CD14-positive monocyte (primary cell): ENCODE measurements at regions not wholly inside any gene's neighbourhood (a gene's known extent, or its start where the extent isn't known, plus 50 kb on each side); places are given as distances from the start of the nearest gene placed in this dataset.

Source experiments
- DNase-seq, 3 donors: peaks; one replicate each; pipeline ENCODE4 v3.0.0-alpha.2; 2011 to 2022
- H2AFZ ChIP-seq: 2 replicates; pipeline ENCODE4 v1.6.0; 2012; ENCODE audit warnings: mild to moderate bottlenecking, low read depth, low read length, inconsistent platforms; ENCODE audit not compliant: insufficient read depth, poor library complexity, severe bottlenecking
- H3K27ac ChIP-seq, 2 donors: 1 replicate in 1 of 2; 2 replicates in 1 of 2; pipeline ENCODE4 v1.5.1; 2012 to 2013; ENCODE audit warnings: low read length in 2 of 2, control low read depth in 1 of 2, inconsistent platforms in 1 of 2, low read depth in 1 of 2, mild to moderate bottlenecking in 1 of 2
- H3K27me3 ChIP-seq, 2 donors: one replicate each; pipeline versions ENCODE4 v1.6.0 to v1.6.1; 2011 to 2013; ENCODE audit warnings: low read length in 2 of 2; ENCODE audit not compliant: control insufficient read depth in 2 of 2, insufficient read depth in 2 of 2
- H3K36me3 ChIP-seq, 2 donors: replicated peaks in 1 of 2; 1 replicate in 1 of 2; 2 replicates in 1 of 2; pipeline versions ENCODE4 v1.5.1 to v1.6.1; 2012 to 2013; ENCODE audit warnings: low read length in 2 of 2, control low read depth in 1 of 2, inconsistent platforms in 1 of 2, mild to moderate bottlenecking in 1 of 2; ENCODE audit not compliant: insufficient read depth in 2 of 2, control insufficient read depth in 1 of 2
- H3K4me1 ChIP-seq, 2 donors: 1 replicate in 1 of 2; 2 replicates in 1 of 2; pipeline versions ENCODE4 v1.5.1 to v1.6.1; 2012 to 2013; ENCODE audit warnings: low read length in 2 of 2, control low read depth in 1 of 2, inconsistent platforms in 1 of 2, mild to moderate bottlenecking in 1 of 2, moderate library complexity in 1 of 2; ENCODE audit not compliant: insufficient read depth in 2 of 2, control insufficient read depth in 1 of 2
- H3K4me2 ChIP-seq: replicated peaks from 2 replicates; pipeline ENCODE3; 2012; ENCODE audit warnings: low read length, moderate library complexity, mild to moderate bottlenecking; ENCODE audit not compliant: poor library complexity, severe bottlenecking; ENCODE audit errors: extremely low read depth
- H3K4me3 ChIP-seq, 3 experiments: fragments of 200-600 bp in 1 of 3; sonication (generic) in 1 of 3; replicated peaks in 1 of 3; 1 replicate in 2 of 3; 2 replicates in 1 of 3; pipeline ENCODE4 v1.5.1; 2011 to 2013; ENCODE audit warnings: low read length in 3 of 3, mild to moderate bottlenecking in 3 of 3, control low read depth in 2 of 3, low read depth in 2 of 3, inconsistent platforms in 1 of 3, moderate library complexity in 1 of 3
- H3K79me2 ChIP-seq: 2 replicates; pipeline ENCODE4 v1.6.0; 2012; ENCODE audit warnings: mild to moderate bottlenecking, control low read depth, inconsistent platforms, low read length, moderate library complexity; ENCODE audit not compliant: insufficient read depth
- H3K9ac ChIP-seq: 2 replicates; pipeline ENCODE4 v1.6.0; 2017; ENCODE audit warnings: low read length, mild to moderate bottlenecking; ENCODE audit not compliant: insufficient read depth, poor library complexity, severe bottlenecking
- H3K9me3 ChIP-seq, 2 donors: replicated peaks in 1 of 2; 1 replicate in 1 of 2; 2 replicates in 1 of 2; pipeline versions ENCODE4 v1.5.1 to v1.6.1; 2012 to 2013; ENCODE audit warnings: low read length in 2 of 2, control low read depth in 1 of 2; ENCODE audit not compliant: control insufficient read depth in 1 of 2, insufficient read depth in 1 of 2
- H4K20me1 ChIP-seq: 2 replicates; pipeline ENCODE4 v1.6.0; 2012; ENCODE audit warnings: mild to moderate bottlenecking, low read length, control low read depth, moderate library complexity; ENCODE audit not compliant: insufficient read depth
- H3K27ac Mint-ChIP-seq, 7 donors: one replicate each; pipeline ENCODE4 v1.8.0; 2020; ENCODE audit warnings: mild to moderate bottlenecking in 7 of 7, mixed read lengths in 7 of 7, moderate library complexity in 6 of 7, inconsistent platforms in 2 of 7
- H3K27me3 Mint-ChIP-seq, 3 donors: one replicate each; pipeline ENCODE4 v1.8.0; 2021 to 2022; ENCODE audit warnings: low read depth in 3 of 3, mild to moderate bottlenecking in 3 of 3, mixed read lengths in 3 of 3, moderate library complexity in 3 of 3, inconsistent platforms in 1 of 3
- H3K36me3 Mint-ChIP-seq, 2 donors: one replicate each; pipeline ENCODE4 v1.8.0; 2020; ENCODE audit warnings: mixed read lengths in 2 of 2, inconsistent platforms in 1 of 2, mild to moderate bottlenecking in 1 of 2
- H3K4me1 Mint-ChIP-seq: one replicate; pipeline ENCODE4 v1.8.0; 2020; ENCODE audit warnings: mild to moderate bottlenecking, mixed read lengths
- H3K4me3 Mint-ChIP-seq, 2 donors: one replicate each; pipeline ENCODE4 v1.8.0; 2020; ENCODE audit warnings: mild to moderate bottlenecking in 2 of 2, mixed read lengths in 2 of 2, moderate library complexity in 1 of 2
- H3K9me3 Mint-ChIP-seq, 7 donors: one replicate each; pipeline ENCODE4 v1.8.0; 2020 to 2022; ENCODE audit warnings: mixed read lengths in 7 of 7, mild to moderate bottlenecking in 6 of 7, moderate library complexity in 6 of 7, inconsistent platforms in 2 of 7
- WGBS: methylation state at CpG from one replicate; pipeline ENCODE4 v1.1.5; 2013; ENCODE audit warnings: missing lambda C conversion rate; ENCODE audit not compliant: insufficient coverage; 5-methylcytosine and 5-hydroxymethylcytosine counted together
- intact Hi-C, 2 donors: fragments of 100-400 bp; cut with micrococcal nuclease; formaldehyde crosslinking; loops; one replicate each; pipeline versions ENCODE4 v1.15.0 to v1.15.1; 2023
- TF ChIP-seq, protein P1 (sequence below): fragments of 200-600 bp; IDR thresholded peaks from one replicate; pipeline ENCODE4 v1.8.0; 2022; ENCODE audit warnings: antibody characterized with exemption, mild to moderate bottlenecking

DNA sequence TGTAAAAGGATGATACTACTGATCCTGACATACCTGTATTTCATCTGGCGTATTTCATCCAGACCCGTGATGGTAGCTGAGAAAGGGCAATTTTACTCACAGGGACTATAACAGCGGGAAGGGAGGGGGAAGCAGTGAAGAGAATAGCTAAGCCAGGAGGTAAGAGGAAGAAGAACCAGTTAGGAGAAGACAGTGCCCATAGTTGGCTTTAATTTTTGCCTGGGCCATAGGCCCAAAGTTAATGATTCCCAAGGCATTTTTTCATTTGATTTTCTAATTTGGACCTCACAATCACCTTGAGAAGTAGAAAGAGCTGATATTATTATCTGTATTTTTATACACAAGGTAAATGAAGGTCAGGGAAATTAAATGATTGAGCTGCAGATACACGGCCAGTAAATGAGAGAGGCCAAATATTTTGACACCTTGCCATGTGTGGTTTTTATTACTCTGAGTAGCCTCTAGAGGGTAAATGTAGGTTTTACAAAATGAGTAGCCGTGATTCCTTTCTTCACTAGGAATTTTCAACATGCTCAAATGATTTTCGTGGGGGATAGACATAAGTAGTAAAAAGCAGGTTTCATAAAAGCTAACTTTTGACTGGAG lies 382.2 kb downstream of the FUT8 start:
- TF ChIP-seq, protein P1, sequence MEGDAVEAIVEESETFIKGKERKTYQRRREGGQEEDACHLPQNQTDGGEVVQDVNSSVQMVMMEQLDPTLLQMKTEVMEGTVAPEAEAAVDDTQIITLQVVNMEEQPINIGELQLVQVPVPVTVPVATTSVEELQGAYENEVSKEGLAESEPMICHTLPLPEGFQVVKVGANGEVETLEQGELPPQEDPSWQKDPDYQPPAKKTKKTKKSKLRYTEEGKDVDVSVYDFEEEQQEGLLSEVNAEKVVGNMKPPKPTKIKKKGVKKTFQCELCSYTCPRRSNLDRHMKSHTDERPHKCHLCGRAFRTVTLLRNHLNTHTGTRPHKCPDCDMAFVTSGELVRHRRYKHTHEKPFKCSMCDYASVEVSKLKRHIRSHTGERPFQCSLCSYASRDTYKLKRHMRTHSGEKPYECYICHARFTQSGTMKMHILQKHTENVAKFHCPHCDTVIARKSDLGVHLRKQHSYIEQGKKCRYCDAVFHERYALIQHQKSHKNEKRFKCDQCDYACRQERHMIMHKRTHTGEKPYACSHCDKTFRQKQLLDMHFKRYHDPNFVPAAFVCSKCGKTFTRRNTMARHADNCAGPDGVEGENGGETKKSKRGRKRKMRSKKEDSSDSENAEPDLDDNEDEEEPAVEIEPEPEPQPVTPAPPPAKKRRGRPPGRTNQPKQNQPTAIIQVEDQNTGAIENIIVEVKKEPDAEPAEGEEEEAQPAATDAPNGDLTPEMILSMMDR: no peak
- Mint-ChIP-seq H3K36me3 (no peaks in the 10 kb centered on the region), H3K27me3 (peaks cover 0 to 3% (median 0%) of the 10 kb centered on the region in 3 donors), H3K4me3 (no peak overlapping the region), H3K9me3 (peaks cover 0 to 4% (median 0%) of the 10 kb centered on the region in 7 donors), H3K4me1 (no peaks in the 10 kb centered on the region), H3K27ac (no peak overlapping the region)
- intact Hi-C loops: no loop called here
- no peak for DNase-seq
- Histone ChIP-seq H3K4me3 (no peak overlapping the region), H4K20me1 (no peaks in the 10 kb centered on the region), H3K27me3 (no peaks in the 10 kb centered on the region), H3K79me2 (no peaks in the 10 kb centered on the region), H3K4me1 (no peaks in the 10 kb centered on the region), H3K4me2 (no peak overlapping the region), H2AFZ (no peak overlapping the region), H3K9ac (no peak overlapping the region), H3K36me3 (no peaks in the 10 kb centered on the region), H3K9me3 (no peaks in the 10 kb centered on the region), H3K27ac (no peak overlapping the region)
- no CpG with 5 or more reads among the region's 6 CpGs for WGBS

DNA sequence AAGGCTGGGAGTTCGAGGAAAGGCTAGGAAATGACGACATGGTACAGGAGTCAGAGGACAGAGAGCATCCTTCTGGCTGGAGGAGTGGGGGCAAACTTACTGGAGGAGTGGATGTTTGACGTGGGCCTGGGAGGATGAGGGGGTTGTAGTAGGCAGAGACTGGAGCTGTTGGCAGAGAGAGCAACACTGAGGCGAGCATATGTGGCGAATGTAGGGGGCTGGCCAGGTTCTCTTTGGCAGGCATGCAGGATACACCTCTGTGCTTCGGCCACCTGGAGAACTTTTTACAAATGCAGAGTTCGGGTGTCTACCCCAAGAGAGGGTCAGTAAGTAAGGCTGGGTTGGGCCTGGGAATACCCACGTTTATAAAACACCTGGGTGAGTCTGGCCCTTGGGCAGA lies 385.7 kb downstream of the FUT8 start:
- no peak for DNase-seq
- H3K4me3 Mint-ChIP-seq: peak overlapping the region in 1 of 2 donors; percentile 21
- H3K4me2 ChIP-seq: no peak overlapping the region
- intact Hi-C loops: no loop called here
- no peaks in the 10 kb centered on the region for H3K4me1 ChIP-seq
- H3K79me2 ChIP-seq: no peaks in the 10 kb centered on the region
- no peak overlapping the region for H3K4me3 ChIP-seq
- peaks cover 0 to 3% (median 1%) of the 10 kb centered on the region in 3 donors for H3K27me3 Mint-ChIP-seq
- H3K4me1 Mint-ChIP-seq: no peaks in the 10 kb centered on the region
- H4K20me1 ChIP-seq: no peaks in the 10 kb centered on the region
- TF ChIP-seq, protein P1: no peak
- H3K9me3 ChIP-seq: no peaks in the 10 kb centered on the region
- H3K36me3 Mint-ChIP-seq: no peaks in the 10 kb centered on the region
- H3K9ac ChIP-seq: no peak overlapping the region
- H3K27ac ChIP-seq: no peak overlapping the region
- H3K27me3 ChIP-seq: no peaks in the 10 kb centered on the region
- H3K9me3 Mint-ChIP-seq: peaks cover 0 to 4% (median 0%) of the 10 kb centered on the region in 7 donors
- H3K36me3 ChIP-seq: no peaks in the 10 kb centered on the region
- 93% methylated on average over 7 of the region's 8 CpGs for WGBS
- no peak overlapping the region for H3K27ac Mint-ChIP-seq
- H2AFZ ChIP-seq: no peak overlapping the region
